ENCODE measurements at regions not wholly inside any gene's neighbourhood (a gene's known extent, or its start where the extent isn't known, plus 50 kb on each side); places are given as distances from the start of the nearest gene placed in this dataset.
A peak's percentile ranks its signal among the peaks of the same experiment; 100 is the strongest.

- POLR2A ChIA-PET = no interaction called here
- DNase-seq = peak in 1 of 3 donors; percentile 9
- H3K27ac ChIP-seq (ENCODE audit: insufficient read depth in 1 of 2, low read depth in 1 of 2, low read length in 2 of 2, poor library complexity in 1 of 2, severe bottlenecking in 2 of 2) = no peak overlapping the region
Observed at GRCh38 chr14:55846826-55847446, 266.9 kb downstream of the KTN1 start.

GRCh38 chr14:55847766-55848165 is 267.8 kb downstream of the KTN1 start:
- H3K9me3 ChIP-seq (ENCODE audit: control extremely low read depth in 1 of 5, control insufficient read depth in 4 of 5, insufficient read depth in 2 of 5, low read depth in 1 of 5, low read length in 4 of 5) = peaks cover 0 to 2% (median 0%) of the 10 kb centered on the region in 5 experiments
- H3K27me3 ChIP-seq (replicated peaks in 2 of 5; ENCODE audit: control insufficient read depth in 4 of 5, insufficient read depth in 5 of 5, low read length in 4 of 5) = peaks cover 0 to 3% (median 0%) of the 10 kb centered on the region in 5 experiments
- no peak for DNase-seq
- no peaks in the 10 kb centered on the region for H3K4me1 ChIP-seq (ENCODE audit: control extremely low read depth in 1 of 4, control insufficient read depth in 4 of 4, insufficient read depth in 4 of 4, low read length in 3 of 4)
- H3K4me3 ChIP-seq (ENCODE audit: control insufficient read depth in 1 of 7, extremely low read depth in 1 of 7, insufficient read depth in 4 of 7, low read depth in 2 of 7, low read length in 6 of 7) = no peak overlapping the region
- ChIA-PET POLR2A (no interaction called here), CTCF (no interaction called here)
- H3K27ac ChIP-seq (ENCODE audit: insufficient read depth in 1 of 2, low read depth in 1 of 2, low read length in 2 of 2, poor library complexity in 1 of 2, severe bottlenecking in 2 of 2) = no peak overlapping the region
- H3K36me3 ChIP-seq (ENCODE audit: control insufficient read depth in 4 of 4, insufficient read depth in 4 of 4, low read length in 3 of 4) = no peaks in the 10 kb centered on the region
- WGBS (ENCODE audit: insufficient coverage) = 78% methylated on average over 1 of the region's 3 CpGs

More at GRCh38 chr14:55846826-55847446, 266.9 kb downstream of the KTN1 start:
- Histone ChIP-seq H3K36me3 (ENCODE audit: control insufficient read depth in 4 of 4, insufficient read depth in 4 of 4, low read length in 3 of 4) (no peaks in the 10 kb centered on the region), H3K4me3 (ENCODE audit: control insufficient read depth in 1 of 7, extremely low read depth in 1 of 7, insufficient read depth in 4 of 7, low read depth in 2 of 7, low read length in 6 of 7) (no peak overlapping the region), H3K9me3 (ENCODE audit: control extremely low read depth in 1 of 5, control insufficient read depth in 4 of 5, insufficient read depth in 2 of 5, low read depth in 1 of 5, low read length in 4 of 5) (no peaks in the 10 kb centered on the region), H3K27me3 (replicated peaks in 2 of 5; ENCODE audit: control insufficient read depth in 4 of 5, insufficient read depth in 5 of 5, low read length in 4 of 5) (peaks cover 0 to 3% (median 0%) of the 10 kb centered on the region in 5 experiments), H3K4me1 (ENCODE audit: control extremely low read depth in 1 of 4, control insufficient read depth in 4 of 4, insufficient read depth in 4 of 4, low read length in 3 of 4) (no peaks in the 10 kb centered on the region)
- 88% methylated on average over 2 of the region's 2 CpGs for WGBS (ENCODE audit: insufficient coverage)
- CTCF ChIA-PET = interaction anchor here (2.2 kb wide), 1 partner anchor 627 kb away, joined by 6 read pairs; no protein-coding TSS in a partner anchor

- H3K27ac ChIP-seq (ENCODE audit: insufficient read depth in 1 of 2, low read depth in 1 of 2, low read length in 2 of 2, poor library complexity in 1 of 2, severe bottlenecking in 2 of 2) = no peak overlapping the region
- DNase-seq = no peak
- peaks cover 0 to 2% (median 0%) of the 10 kb centered on the region in 5 experiments for H3K9me3 ChIP-seq (ENCODE audit: control extremely low read depth in 1 of 5, control insufficient read depth in 4 of 5, insufficient read depth in 2 of 5, low read depth in 1 of 5, low read length in 4 of 5)
- POLR2A ChIA-PET = no interaction called here
- peaks cover 0 to 3% (median 0%) of the 10 kb centered on the region in 5 experiments for H3K27me3 ChIP-seq (replicated peaks in 2 of 5; ENCODE audit: control insufficient read depth in 4 of 5, insufficient read depth in 5 of 5, low read length in 4 of 5)
- no peak overlapping the region for H3K4me3 ChIP-seq (ENCODE audit: control insufficient read depth in 1 of 7, extremely low read depth in 1 of 7, insufficient read depth in 4 of 7, low read depth in 2 of 7, low read length in 6 of 7)
- H3K36me3 ChIP-seq (ENCODE audit: control insufficient read depth in 4 of 4, insufficient read depth in 4 of 4, low read length in 3 of 4) = no peaks in the 10 kb centered on the region
- H3K4me1 ChIP-seq (ENCODE audit: control extremely low read depth in 1 of 4, control insufficient read depth in 4 of 4, insufficient read depth in 4 of 4, low read length in 3 of 4) = no peaks in the 10 kb centered on the region
- CTCF ChIA-PET = no interaction called here
Observed at GRCh38 chr14:55848964-55849363, 269.0 kb downstream of the KTN1 start.

GRCh38 chr14:55849833-55850232 is 268.4 kb upstream of the PELI2 start:
- Histone ChIP-seq H3K36me3 (ENCODE audit: control insufficient read depth in 4 of 4, insufficient read depth in 4 of 4, low read length in 3 of 4) (no peaks in the 10 kb centered on the region), H3K27me3 (replicated peaks in 2 of 5; ENCODE audit: control insufficient read depth in 4 of 5, insufficient read depth in 5 of 5, low read length in 4 of 5) (peaks cover 0 to 3% (median 0%) of the 10 kb centered on the region in 5 experiments), H3K9me3 (ENCODE audit: control extremely low read depth in 1 of 5, control insufficient read depth in 4 of 5, insufficient read depth in 2 of 5, low read depth in 1 of 5, low read length in 4 of 5) (peaks cover 0 to 2% (median 0%) of the 10 kb centered on the region in 5 experiments), H3K4me1 (ENCODE audit: control extremely low read depth in 1 of 4, control insufficient read depth in 4 of 4, insufficient read depth in 4 of 4, low read length in 3 of 4) (no peaks in the 10 kb centered on the region), H3K4me3 (ENCODE audit: control insufficient read depth in 1 of 7, extremely low read depth in 1 of 7, insufficient read depth in 4 of 7, low read depth in 2 of 7, low read length in 6 of 7) (no peak overlapping the region), H3K27ac (ENCODE audit: insufficient read depth in 1 of 2, low read depth in 1 of 2, low read length in 2 of 2, poor library complexity in 1 of 2, severe bottlenecking in 2 of 2) (no peak overlapping the region)
- ChIA-PET POLR2A (no interaction called here), CTCF (interaction anchor here (1.5 kb wide), 1 partner anchor 10 kb away, joined by 3 read pairs; no protein-coding TSS in a partner anchor)
- DNase-seq = no peak
- WGBS (ENCODE audit: insufficient coverage) = 100% methylated on average over 2 of the region's 2 CpGs

DNA sequence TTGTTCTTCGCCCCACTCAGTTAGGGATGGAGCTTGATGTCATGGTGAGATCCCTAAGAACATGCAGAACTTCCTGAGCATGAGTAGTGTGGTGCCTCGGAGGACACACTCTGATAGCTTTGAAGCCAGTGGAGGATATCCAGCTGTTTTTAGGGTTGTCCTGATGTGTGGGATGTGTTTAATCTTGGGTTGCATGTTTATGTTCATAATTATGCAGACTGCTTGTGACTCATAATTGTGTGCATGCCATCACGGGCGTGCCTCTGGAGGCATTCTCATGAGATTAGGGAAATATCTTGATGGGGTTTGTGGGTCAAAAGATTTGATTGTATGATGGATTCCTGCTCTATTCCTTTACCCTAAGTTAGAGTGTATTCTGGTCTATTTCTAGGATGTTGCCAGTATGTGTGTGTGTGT is 267.4 kb upstream of the PELI2 start:
- no peaks in the 10 kb centered on the region for H3K4me1 ChIP-seq (ENCODE audit: control extremely low read depth in 1 of 4, control insufficient read depth in 4 of 4, insufficient read depth in 4 of 4, low read length in 3 of 4)
- no peak overlapping the region for H3K4me3 ChIP-seq (ENCODE audit: control insufficient read depth in 1 of 7, extremely low read depth in 1 of 7, insufficient read depth in 4 of 7, low read depth in 2 of 7, low read length in 6 of 7)
- peaks cover 0 to 3% (median 0%) of the 10 kb centered on the region in 5 experiments for H3K27me3 ChIP-seq (replicated peaks in 2 of 5; ENCODE audit: control insufficient read depth in 4 of 5, insufficient read depth in 5 of 5, low read length in 4 of 5)
- ChIA-PET POLR2A (no interaction called here), CTCF (interaction anchor here (0.8 to 1.5 kb wide), 2 partner anchors 8 to 9 kb away, joined by 3 read pairs; no protein-coding TSS in a partner anchor)
- H3K9me3 ChIP-seq (ENCODE audit: control extremely low read depth in 1 of 5, control insufficient read depth in 4 of 5, insufficient read depth in 2 of 5, low read depth in 1 of 5, low read length in 4 of 5) = peaks cover 0 to 2% (median 0%) of the 10 kb centered on the region in 5 experiments
- no peak overlapping the region for H3K27ac ChIP-seq (ENCODE audit: insufficient read depth in 1 of 2, low read depth in 1 of 2, low read length in 2 of 2, poor library complexity in 1 of 2, severe bottlenecking in 2 of 2)
- WGBS (ENCODE audit: insufficient coverage) = 90% methylated on average over 1 of the region's 4 CpGs
- no peaks in the 10 kb centered on the region for H3K36me3 ChIP-seq (ENCODE audit: control insufficient read depth in 4 of 4, insufficient read depth in 4 of 4, low read length in 3 of 4)
- DNase-seq = no peak

- no peaks in the 10 kb centered on the region for H3K4me1 ChIP-seq (ENCODE audit: control extremely low read depth in 1 of 4, control insufficient read depth in 4 of 4, insufficient read depth in 4 of 4, low read length in 3 of 4)
- WGBS (ENCODE audit: insufficient coverage) = 92% methylated on average over 2 of the region's 2 CpGs
- ChIA-PET CTCF (interaction anchor here (1.5 kb wide), 1 partner anchor 9 kb away, joined by 3 read pairs; no protein-coding TSS in a partner anchor), POLR2A (no interaction called here)
- no peak overlapping the region for H3K4me3 ChIP-seq (ENCODE audit: control insufficient read depth in 1 of 7, extremely low read depth in 1 of 7, insufficient read depth in 4 of 7, low read depth in 2 of 7, low read length in 6 of 7)
- H3K27ac ChIP-seq (ENCODE audit: insufficient read depth in 1 of 2, low read depth in 1 of 2, low read length in 2 of 2, poor library complexity in 1 of 2, severe bottlenecking in 2 of 2) = no peak overlapping the region
- peaks cover 0 to 2% (median 0%) of the 10 kb centered on the region in 5 experiments for H3K9me3 ChIP-seq (ENCODE audit: control extremely low read depth in 1 of 5, control insufficient read depth in 4 of 5, insufficient read depth in 2 of 5, low read depth in 1 of 5, low read length in 4 of 5)
- DNase-seq = no peak
- peaks cover 0 to 3% (median 0%) of the 10 kb centered on the region in 5 experiments for H3K27me3 ChIP-seq (replicated peaks in 2 of 5; ENCODE audit: control insufficient read depth in 4 of 5, insufficient read depth in 5 of 5, low read length in 4 of 5)
- H3K36me3 ChIP-seq (ENCODE audit: control insufficient read depth in 4 of 4, insufficient read depth in 4 of 4, low read length in 3 of 4) = no peaks in the 10 kb centered on the region
Observed at GRCh38 chr14:55851301-55851700, 266.9 kb upstream of the PELI2 start.

DNA sequence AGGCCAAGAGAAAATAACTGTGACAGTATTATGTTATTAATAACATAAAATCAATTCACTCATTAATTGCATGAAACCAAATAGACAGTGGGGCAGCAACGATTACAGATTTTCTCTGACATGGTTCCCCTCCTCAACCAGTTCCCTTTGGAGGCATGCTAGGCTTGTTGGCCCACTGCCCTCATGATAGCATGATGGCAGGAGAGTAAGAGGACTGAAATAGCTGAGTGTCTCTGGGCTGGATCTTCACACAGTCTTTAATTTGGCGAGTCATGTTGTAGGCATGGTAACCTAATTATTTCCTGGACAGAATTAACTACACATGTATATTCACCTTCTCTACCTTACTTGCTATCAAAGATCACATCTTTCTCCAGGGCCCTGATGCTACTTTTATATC is 266.2 kb upstream of the PELI2 start:
- no peak for DNase-seq
- Histone ChIP-seq H3K27me3 (replicated peaks in 2 of 5; ENCODE audit: control insufficient read depth in 4 of 5, insufficient read depth in 5 of 5, low read length in 4 of 5) (peaks cover 0 to 3% (median 0%) of the 10 kb centered on the region in 5 experiments), H3K4me3 (ENCODE audit: control insufficient read depth in 1 of 7, extremely low read depth in 1 of 7, insufficient read depth in 4 of 7, low read depth in 2 of 7, low read length in 6 of 7) (no peak overlapping the region), H3K9me3 (ENCODE audit: control extremely low read depth in 1 of 5, control insufficient read depth in 4 of 5, insufficient read depth in 2 of 5, low read depth in 1 of 5, low read length in 4 of 5) (peaks cover 0 to 2% (median 0%) of the 10 kb centered on the region in 5 experiments), H3K36me3 (ENCODE audit: control insufficient read depth in 4 of 4, insufficient read depth in 4 of 4, low read length in 3 of 4) (no peaks in the 10 kb centered on the region), H3K4me1 (ENCODE audit: control extremely low read depth in 1 of 4, control insufficient read depth in 4 of 4, insufficient read depth in 4 of 4, low read length in 3 of 4) (no peaks in the 10 kb centered on the region), H3K27ac (ENCODE audit: insufficient read depth in 1 of 2, low read depth in 1 of 2, low read length in 2 of 2, poor library complexity in 1 of 2, severe bottlenecking in 2 of 2) (no peak overlapping the region)
- WGBS (ENCODE audit: insufficient coverage) = 94% methylated on average over 2 of the region's 2 CpGs
- ChIA-PET CTCF (no interaction called here), POLR2A (no interaction called here)

Data from common myeloid progenitor, CD34-positive (primary cell).